ENCODE measurements at regions not wholly inside any gene's neighbourhood (a gene's known extent, or its start where the extent isn't known, plus 50 kb on each side); places are given as distances from the start of the nearest gene placed in this dataset.

GRCh38 chr17:45706033-45706432, 78.1 kb upstream of the CRHR1 start:
- Histone ChIP-seq H3K4me1 (no peaks in the 10 kb centered on the region), H3K27ac (no peak overlapping the region), H3K9me3 (no peaks in the 10 kb centered on the region), H3K36me3 (no peaks in the 10 kb centered on the region), H3K27me3 (peaks cover 21% of the 10 kb centered on the region), H3K4me3 (no peak overlapping the region)
- TF ChIP-seq CTCF (IDR thresholded peaks at IDR 0.05): no peak
- TF ChIP-seq POLR2AphosphoS5 (IDR thresholded peaks at IDR 0.05): no peak
- no peak for TF ChIP-seq EP300 (IDR thresholded peaks at IDR 0.05; ENCODE audit: low read depth)
- TF ChIP-seq POLR2A (IDR thresholded peaks at IDR 0.05): no peak
- in situ Hi-C loops (cut with MboI; ENCODE audit: low pct_ligation_motif_present in 1 of 4, low pct_unique_long_range_greater_than_20kb in 1 of 4, low sequenced_read_pairs in 3 of 4): no loop called here
- intact Hi-C loops (cut with DNase I; ENCODE audit: low total_unique reads): no loop called here
- DNase-seq: no peak
- WGBS, 2 donors (ENCODE audit: low coverage in 1 of 2): 77 to 92% methylated on average over 1 to 3 of the region's 3 CpGs

- TF ChIP-seq POLR2A (IDR thresholded peaks at IDR 0.05) (no peak), EP300 (IDR thresholded peaks at IDR 0.05; ENCODE audit: low read depth) (no peak), POLR2AphosphoS5 (IDR thresholded peaks at IDR 0.05) (no peak), CTCF (IDR thresholded peaks at IDR 0.05) (no peak)
- Histone ChIP-seq H3K4me1 (no peaks in the 10 kb centered on the region), H3K27me3 (peaks cover 22% of the 10 kb centered on the region), H3K27ac (no peak overlapping the region), H3K36me3 (no peaks in the 10 kb centered on the region), H3K9me3 (no peaks in the 10 kb centered on the region), H3K4me3 (no peak overlapping the region)
- WGBS, 2 donors (ENCODE audit: low coverage in 1 of 2): 48 to 67% methylated on average over 1 to 5 of the region's 5 CpGs
- DNase-seq: no peak
- in situ Hi-C loops (cut with MboI; ENCODE audit: low pct_ligation_motif_present in 1 of 4, low pct_unique_long_range_greater_than_20kb in 1 of 4, low sequenced_read_pairs in 3 of 4) (no loop called here), intact Hi-C loops (cut with DNase I; ENCODE audit: low total_unique reads) (no loop called here)
These were observed 75.3 kb upstream of the CRHR1 start for GRCh38 chr17:45708707-45709290.

- H3K27ac ChIP-seq: no peak overlapping the region
- no peak overlapping the region for H3K4me3 ChIP-seq
- H3K27me3 ChIP-seq: peaks cover 27% of the 10 kb centered on the region
- TF ChIP-seq POLR2A (IDR thresholded peaks at IDR 0.05) (no peak), EP300 (IDR thresholded peaks at IDR 0.05; ENCODE audit: low read depth) (no peak), CTCF (IDR thresholded peaks at IDR 0.05) (no peak), POLR2AphosphoS5 (IDR thresholded peaks at IDR 0.05) (no peak)
- H3K4me1 ChIP-seq: no peaks in the 10 kb centered on the region
- no peaks in the 10 kb centered on the region for H3K36me3 ChIP-seq
- DNase-seq: no peak
- 74% methylated on average over 6 of the region's 6 CpGs; no CpG with 5 or more reads in 1 of the 2 donors for WGBS, 2 donors (ENCODE audit: low coverage in 1 of 2)
- intact Hi-C loops (cut with DNase I; ENCODE audit: low total_unique reads): loop anchor here (10.0 kb wide), 1 partner anchor 55 kb away; no protein-coding TSS in a partner anchor
- in situ Hi-C loops (cut with MboI; ENCODE audit: low pct_ligation_motif_present in 1 of 4, low pct_unique_long_range_greater_than_20kb in 1 of 4, low sequenced_read_pairs in 3 of 4): no loop called here
- no peaks in the 10 kb centered on the region for H3K9me3 ChIP-seq
These were observed 74.3 kb upstream of the CRHR1 start for GRCh38 chr17:45709728-45710288.

- Histone ChIP-seq H3K36me3 (no peaks in the 10 kb centered on the region), H3K4me3 (no peak overlapping the region), H3K9me3 (no peaks in the 10 kb centered on the region), H3K4me1 (no peaks in the 10 kb centered on the region), H3K27me3 (peaks cover 54% of the 10 kb centered on the region), H3K27ac (no peak overlapping the region)
- DNase-seq: no peak
- TF ChIP-seq POLR2A (IDR thresholded peaks at IDR 0.05) (no peak), CTCF (IDR thresholded peaks at IDR 0.05) (no peak), EP300 (IDR thresholded peaks at IDR 0.05; ENCODE audit: low read depth) (no peak), POLR2AphosphoS5 (IDR thresholded peaks at IDR 0.05) (no peak)
- intact Hi-C loops (cut with DNase I; ENCODE audit: low total_unique reads): loop anchor here (10.0 kb wide), 1 partner anchor 61 kb away; no protein-coding TSS in a partner anchor
- in situ Hi-C loops (cut with MboI; ENCODE audit: low pct_ligation_motif_present in 1 of 4, low pct_unique_long_range_greater_than_20kb in 1 of 4, low sequenced_read_pairs in 3 of 4): no loop called here
- WGBS, 2 donors (ENCODE audit: low coverage in 1 of 2): 73% methylated on average over 3 of the region's 3 CpGs; no CpG with 5 or more reads in 1 of the 2 donors
These were observed 68.3 kb upstream of the CRHR1 start for GRCh38 chr17:45715787-45716186.

All from transverse colon (tissue), 4 donors.